GM18867 (cell line): ENCODE measurements at regions not wholly inside any gene's neighbourhood (a gene's known extent, or its start where the extent isn't known, plus 50 kb on each side); places are given as distances from the start of the nearest gene placed in this dataset.

Experiments used
- ATAC-seq: cut with Tn5 transposase; IDR thresholded peaks from one replicate; pipeline ENCODE4 v1.9.1; 2021; ENCODE audit warnings: mild to moderate bottlenecking, moderate library complexity; ENCODE audit not compliant: unreplicated experiment

GRCh38 chrX:66328950-66329596 is 165.0 kb downstream of the HEPH start:
- ATAC-seq: no peak

GRCh38 chrX:66360894-66361293 is 196.8 kb downstream of the HEPH start:
- no peak for ATAC-seq

GRCh38 chrX:66384722-66385121 is 220.7 kb downstream of the HEPH start:
- no peak for ATAC-seq

- ATAC-seq: peak; percentile 50
Observed at GRCh38 chrX:66399273-66399672, 235.2 kb downstream of the HEPH start.

GRCh38 chrX:66402165-66402564 is 236.7 kb downstream of the EDA2R start:
- no peak for ATAC-seq

- ATAC-seq: peak; percentile 79
Observed at GRCh38 chrX:66408507-66408906, 230.4 kb downstream of the EDA2R start.

GRCh38 chrX:66410806-66411205 is 228.1 kb downstream of the EDA2R start:
- no peak for ATAC-seq
